HCT116 (cell line): ENCODE measurements at regions not wholly inside any gene's neighbourhood (a gene's known extent, or its start where the extent isn't known, plus 50 kb on each side); places are given as distances from the start of the nearest gene placed in this dataset.

Experiments
- ATAC-seq: fragments of 200-7000 bp; cut with Tn5 transposase; 2 replicates; pipeline ENCODE4 v1.9.1; 2020; ENCODE audit warnings: mild to moderate bottlenecking, moderate library complexity
- BruUV-seq: library from RNA; stranded (reverse); fragments of 400-500 nt; replicated peaks from 2 replicates; lab custom pipeline; 2021; lab: Mats Ljungman, UMichigan
- CTCF ChIA-PET: fragments of 300-600 bp; sonication (Branson Sonifier 250); formaldehyde crosslinking; loops from one replicate; lab custom pipeline; 2021; ENCODE audit warnings: antibody characterized with exemption; lab: Charles Lee
- POLR2A ChIA-PET: fragments of 300-600, 350-600 bp; sonication (Branson Sonifier 250); formaldehyde crosslinking; loops from one replicate; lab custom pipeline; 2021; ENCODE audit warnings: antibody characterized with exemption; lab: Charles Lee
- RAD21 ChIA-PET, 2 experiments: fragments of 300-600 bp; sonication (Branson Sonifier 250); formaldehyde crosslinking; loops; one replicate each; lab custom pipeline; 2023; ENCODE audit warnings: low total read pairs in 2 of 2; ENCODE audit not compliant: uncharacterized antibody in 2 of 2, unreplicated experiment in 2 of 2, low non-redundant PET in 1 of 2; lab: Charles Lee
- DNase-seq: peaks from one replicate; pipeline ENCODE4 v3.0.0-alpha.2; 2010; ENCODE audit warnings: low read depth, low spot score
- H2AFZ ChIP-seq: fragments of 200-600 bp; shearing (Covaris generic), sonication (generic); 2 replicates; pipeline ENCODE4 v1.6.1; 2017; ENCODE audit warnings: low read depth, mixed run types, mixed read lengths, antibody characterized with exemption, low read length; ENCODE audit not compliant: poor library complexity, severe bottlenecking
- H3K27ac ChIP-seq: 2 replicates; pipeline ENCODE4 v1.5.1; 2012; ENCODE audit warnings: low read depth, low read length
- H3K27me3 ChIP-seq: fragments of 200-600 bp; sonication (generic); 2 replicates; pipeline ENCODE4 v1.6.1; 2016; ENCODE audit warnings: mixed run types, low read length, mixed read lengths; ENCODE audit not compliant: insufficient read depth
- H3K36me3 ChIP-seq, 2 experiments: fragments of 200-500 bp in 1 of 2; fragments of 200-600 bp in 1 of 2; sonication (Bioruptor generic) in 1 of 2; sonication (generic) in 1 of 2; 2 replicates each; pipeline versions ENCODE4 v1.5.1 to v1.6.1; 2014 to 2016; ENCODE audit warnings: low read length in 2 of 2, inconsistent platforms in 1 of 2, mixed read lengths in 1 of 2, mixed run types in 1 of 2; ENCODE audit not compliant: insufficient read depth in 2 of 2, control insufficient read depth in 1 of 2
- H3K4me1 ChIP-seq, 2 experiments: fragments of 200-600 bp in 1 of 2; sonication (generic) in 1 of 2; 2 replicates each; pipeline versions ENCODE4 v1.5.1 to v1.6.1; 2012 to 2017; ENCODE audit warnings: low read length in 2 of 2, inconsistent platforms in 1 of 2, mild to moderate bottlenecking in 1 of 2, mixed read lengths in 1 of 2, mixed run types in 1 of 2, moderate library complexity in 1 of 2; ENCODE audit not compliant: insufficient read depth in 2 of 2, control insufficient read depth in 1 of 2
- H3K4me2 ChIP-seq: fragments of 200-600 bp; sonication (generic); 2 replicates; pipeline ENCODE4 v1.6.1; 2017; ENCODE audit warnings: mixed run types, low read length, mixed read lengths
- H3K4me3 ChIP-seq, 2 experiments: fragments of 200-600 bp in 1 of 2; sonication (generic) in 1 of 2; replicated peaks in 1 of 2; 2 replicates each; pipeline ENCODE4 v1.5.1; 2011 to 2016; ENCODE audit warnings: low read length in 2 of 2, control low read depth in 1 of 2, low read depth in 1 of 2, mild to moderate bottlenecking in 1 of 2, mixed read lengths in 1 of 2, mixed run types in 1 of 2
- H3K79me2 ChIP-seq: fragments of 200-600 bp; sonication (generic); 2 replicates; pipeline ENCODE4 v1.6.1; 2017; ENCODE audit warnings: mild to moderate bottlenecking, mixed run types, low read length, moderate library complexity, mixed read lengths; ENCODE audit not compliant: insufficient read depth
- H3K9ac ChIP-seq: fragments of 200-600 bp; sonication (generic); 2 replicates; pipeline ENCODE4 v1.6.1; 2016; ENCODE audit warnings: low read length, mixed read lengths
- H3K9me2 ChIP-seq: fragments of 200-600 bp; sonication (generic), shearing (Covaris generic); 2 replicates; pipeline ENCODE4 v1.6.1; 2017; ENCODE audit warnings: mixed run types, mild to moderate bottlenecking, moderate library complexity; ENCODE audit not compliant: insufficient read depth
- H3K9me3 ChIP-seq, 2 experiments: fragments of 200-500 bp in 1 of 2; fragments of 200-600 bp in 1 of 2; sonication (Bioruptor generic) in 1 of 2; sonication (generic) in 1 of 2; 2 replicates each; pipeline ENCODE4 v1.6.1; 2014 to 2017; ENCODE audit warnings: low read length in 2 of 2, mixed read lengths in 2 of 2, inconsistent platforms in 1 of 2, low read depth in 1 of 2, mild to moderate bottlenecking in 1 of 2, mixed run types in 1 of 2, moderate library complexity in 1 of 2; ENCODE audit not compliant: control insufficient read depth in 1 of 2, insufficient read depth in 1 of 2
- H4K20me1 ChIP-seq: fragments of 200-600 bp; sonication (generic), shearing (Covaris generic); 2 replicates; pipeline ENCODE4 v1.6.1; 2017; ENCODE audit warnings: mixed run types, mild to moderate bottlenecking, moderate library complexity; ENCODE audit not compliant: insufficient read depth
- CBX3 ChIP-seq: IDR thresholded peaks from 2 replicates; pipeline ENCODE4 v1.6.1; 2012; ENCODE audit warnings: low read depth
- ELF1 ChIP-seq: IDR thresholded peaks from 2 replicates; pipeline ENCODE4 v1.6.1; 2012; ENCODE audit warnings: low read depth, borderline replicate concordance
- JUND ChIP-seq: IDR thresholded peaks from 2 replicates; pipeline ENCODE4 v1.6.1; 2012
- POLR2AphosphoS5 ChIP-seq: IDR thresholded peaks from 2 replicates; pipeline ENCODE4 v1.6.1; 2011; ENCODE audit warnings: mild to moderate bottlenecking, low read depth, low read length, moderate library complexity
- TCF7L2 ChIP-seq: IDR thresholded peaks from 2 replicates; pipeline ENCODE4 v1.7.0; 2011; ENCODE audit warnings: borderline replicate concordance, inconsistent platforms; ENCODE audit not compliant: insufficient read depth, insufficient read length; ENCODE audit errors: extremely low read depth
- ZBTB33 ChIP-seq: IDR thresholded peaks from 2 replicates; pipeline ENCODE4 v1.6.1; 2011; ENCODE audit warnings: mild to moderate bottlenecking, low read length, moderate library complexity; ENCODE audit not compliant: insufficient replicate concordance; ENCODE audit errors: extremely low read depth
- ZFX ChIP-seq: fragments of 450-650 bp; IDR thresholded peaks from 2 replicates; pipeline ENCODE4 v1.6.1; 2017
- intact Hi-C: fragments of 100-400 bp; cut with micrococcal nuclease; formaldehyde crosslinking; loops from 2 replicates; pipeline ENCODE4 v1.10.0; 2022
- TF ChIP-seq, protein P1 (sequence below), 3 experiments: fragments of 200-600 bp in 1 of 3; sonication (generic) in 1 of 3; IDR thresholded peaks in 2 of 3; conservative IDR thresholded peaks in 1 of 3; 2 replicates each; pipeline ENCODE4 v1.5.1; 2012 to 2017; ENCODE audit warnings: low read depth in 2 of 3, low read length in 2 of 3, antibody characterized with exemption in 1 of 3, borderline replicate concordance in 1 of 3, control low read depth in 1 of 3, mild to moderate bottlenecking in 1 of 3, mixed read lengths in 1 of 3, mixed run types in 1 of 3, moderate library complexity in 1 of 3; ENCODE audit not compliant: insufficient read depth in 1 of 3
- TF ChIP-seq, protein P2 (sequence below): IDR thresholded peaks from 2 replicates; pipeline ENCODE4 v1.6.1; 2012

DNA sequence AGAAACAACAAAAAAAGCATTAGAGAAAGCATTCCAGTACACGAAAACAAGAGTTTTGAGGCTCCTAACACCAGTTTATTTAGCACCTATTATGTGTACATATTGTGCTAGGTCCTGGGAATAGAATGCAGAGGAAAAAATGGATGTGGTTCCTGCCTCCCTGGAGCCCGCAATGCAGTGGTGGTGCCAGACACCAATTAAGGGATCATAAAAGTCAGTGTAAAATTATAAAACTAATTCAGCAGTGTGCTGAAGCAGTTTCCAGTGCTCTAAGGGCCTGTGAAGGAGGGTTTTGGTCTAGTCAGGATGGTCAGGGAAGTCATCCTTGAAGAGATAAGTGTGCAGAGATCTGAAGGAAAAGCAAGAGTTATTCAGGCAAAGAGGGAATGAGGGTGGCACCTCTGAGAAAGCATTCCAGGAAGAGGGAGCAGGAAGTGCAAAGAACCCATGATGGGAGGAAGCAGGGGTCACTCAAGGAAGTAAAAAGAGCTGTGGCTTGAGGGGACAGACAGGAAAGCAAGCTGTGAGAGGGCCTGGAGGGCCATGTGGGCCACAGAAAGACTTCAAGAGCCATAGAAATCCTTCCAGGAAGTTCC is 65.2 kb upstream of the IFNLR1 start (continued):
- TF ChIP-seq POLR2AphosphoS5 (no peak), TCF7L2 (no peak), ELF1 (no peak)

DNA sequence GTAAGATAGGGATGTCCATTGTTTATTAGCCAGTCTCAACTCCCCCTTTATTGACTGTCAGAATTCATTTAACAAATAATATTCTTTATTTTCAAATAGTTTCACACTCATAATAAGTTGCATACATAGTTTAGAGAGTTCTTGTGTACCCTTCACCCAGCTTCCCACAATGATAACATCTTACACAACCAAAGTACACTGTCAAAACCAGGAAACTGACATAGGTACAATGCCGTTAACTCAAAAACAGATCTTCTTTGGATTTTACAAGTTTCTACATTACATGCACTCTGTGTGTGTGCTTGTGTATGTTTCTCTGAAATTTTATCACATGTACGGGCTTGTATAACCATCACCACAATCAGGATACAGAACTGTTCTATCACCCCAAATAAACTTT is 64.4 kb upstream of the IFNLR1 start:
- Histone ChIP-seq H3K4me2 (no peak overlapping the region), H3K9me2 (no peaks in the 10 kb centered on the region), H3K27ac (no peak overlapping the region), H3K4me1 (peaks cover 0 to 6% of the 10 kb centered on the region in 2 experiments; a peak in 1 of 4 replicates), H4K20me1 (no peaks in the 10 kb centered on the region), H3K9me3 (no peaks in the 10 kb centered on the region), H2AFZ (no peak overlapping the region), H3K79me2 (no peaks in the 10 kb centered on the region), H3K36me3 (no peaks in the 10 kb centered on the region), H3K9ac (no peak overlapping the region), H3K27me3 (no peaks in the 10 kb centered on the region), H3K4me3 (no peak overlapping the region)
- POLR2A ChIA-PET = interaction anchor here (0.5 kb wide), 1 partner anchor 907 kb away, joined by 3 read pairs; the partner anchor contains the start of gene HNRNPR
- DNase-seq (no peak), ATAC-seq (no peak)
- CTCF ChIA-PET = no interaction called here
- RAD21 ChIA-PET = no interaction called here
- TF ChIP-seq CBX3 (no peak), ZFX (no peak), JUND (no peak), ZBTB33 (no peak)
- TF ChIP-seq, protein P1, sequence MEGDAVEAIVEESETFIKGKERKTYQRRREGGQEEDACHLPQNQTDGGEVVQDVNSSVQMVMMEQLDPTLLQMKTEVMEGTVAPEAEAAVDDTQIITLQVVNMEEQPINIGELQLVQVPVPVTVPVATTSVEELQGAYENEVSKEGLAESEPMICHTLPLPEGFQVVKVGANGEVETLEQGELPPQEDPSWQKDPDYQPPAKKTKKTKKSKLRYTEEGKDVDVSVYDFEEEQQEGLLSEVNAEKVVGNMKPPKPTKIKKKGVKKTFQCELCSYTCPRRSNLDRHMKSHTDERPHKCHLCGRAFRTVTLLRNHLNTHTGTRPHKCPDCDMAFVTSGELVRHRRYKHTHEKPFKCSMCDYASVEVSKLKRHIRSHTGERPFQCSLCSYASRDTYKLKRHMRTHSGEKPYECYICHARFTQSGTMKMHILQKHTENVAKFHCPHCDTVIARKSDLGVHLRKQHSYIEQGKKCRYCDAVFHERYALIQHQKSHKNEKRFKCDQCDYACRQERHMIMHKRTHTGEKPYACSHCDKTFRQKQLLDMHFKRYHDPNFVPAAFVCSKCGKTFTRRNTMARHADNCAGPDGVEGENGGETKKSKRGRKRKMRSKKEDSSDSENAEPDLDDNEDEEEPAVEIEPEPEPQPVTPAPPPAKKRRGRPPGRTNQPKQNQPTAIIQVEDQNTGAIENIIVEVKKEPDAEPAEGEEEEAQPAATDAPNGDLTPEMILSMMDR (IDR thresholded peaks at IDR 0.05 in 2 of 3, conservative IDR thresholded peaks at IDR 0.05 in 1 of 3; ENCODE audit: borderline replicate concordance in 1 of 3, insufficient read depth in 1 of 3, low read depth in 2 of 3, low read length in 2 of 3) = no peak
- TF ChIP-seq, protein P2, sequence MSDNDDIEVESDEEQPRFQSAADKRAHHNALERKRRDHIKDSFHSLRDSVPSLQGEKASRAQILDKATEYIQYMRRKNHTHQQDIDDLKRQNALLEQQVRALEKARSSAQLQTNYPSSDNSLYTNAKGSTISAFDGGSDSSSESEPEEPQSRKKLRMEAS = no peak
- no TSS peak for BruUV-seq
- intact Hi-C loops = no loop called here
